Muscle of leg (tissue), 3 donors: ENCODE measurements at regions not wholly inside any gene's neighbourhood (a gene's known extent, or its start where the extent isn't known, plus 50 kb on each side); places are given as distances from the start of the nearest gene placed in this dataset.
"Not testable (repeated sequence)": the region's sequence is repeated elsewhere in the genome, so short reads cannot be mapped to it uniquely, and the experiment has no call there.

Experiments
- DNase-seq: peaks from one replicate; pipeline ENCODE4 v3.0.0; 2013
- H3K27ac ChIP-seq: one replicate; pipeline ENCODE4 v1.5.1; 2013; ENCODE audit warnings: mild to moderate bottlenecking, low read length, control low read depth
- H3K27me3 ChIP-seq: one replicate; pipeline ENCODE4 v1.6.1; 2013; ENCODE audit warnings: low read length; ENCODE audit not compliant: control insufficient read depth, insufficient read depth
- H3K36me3 ChIP-seq: one replicate; pipeline ENCODE4 v1.6.1; 2013; ENCODE audit warnings: low read length; ENCODE audit not compliant: control insufficient read depth, insufficient read depth
- H3K4me1 ChIP-seq: one replicate; pipeline ENCODE4 v1.6.1; 2013; ENCODE audit warnings: low read length; ENCODE audit not compliant: control insufficient read depth, insufficient read depth
- H3K4me3 ChIP-seq: one replicate; pipeline ENCODE4 v1.5.1; 2013; ENCODE audit warnings: low read length, control low read depth
- H3K9me3 ChIP-seq: replicated peaks from 2 replicates; pipeline ENCODE4 v1.6.1; 2013; ENCODE audit warnings: low read depth, low read length; ENCODE audit not compliant: control insufficient read depth
- WGBS: methylation state at CpG from one replicate; pipeline ENCODE4 v1.1.5; 2013; ENCODE audit warnings: missing lambda C conversion rate; ENCODE audit not compliant: insufficient coverage; 5-methylcytosine and 5-hydroxymethylcytosine counted together

DNA sequence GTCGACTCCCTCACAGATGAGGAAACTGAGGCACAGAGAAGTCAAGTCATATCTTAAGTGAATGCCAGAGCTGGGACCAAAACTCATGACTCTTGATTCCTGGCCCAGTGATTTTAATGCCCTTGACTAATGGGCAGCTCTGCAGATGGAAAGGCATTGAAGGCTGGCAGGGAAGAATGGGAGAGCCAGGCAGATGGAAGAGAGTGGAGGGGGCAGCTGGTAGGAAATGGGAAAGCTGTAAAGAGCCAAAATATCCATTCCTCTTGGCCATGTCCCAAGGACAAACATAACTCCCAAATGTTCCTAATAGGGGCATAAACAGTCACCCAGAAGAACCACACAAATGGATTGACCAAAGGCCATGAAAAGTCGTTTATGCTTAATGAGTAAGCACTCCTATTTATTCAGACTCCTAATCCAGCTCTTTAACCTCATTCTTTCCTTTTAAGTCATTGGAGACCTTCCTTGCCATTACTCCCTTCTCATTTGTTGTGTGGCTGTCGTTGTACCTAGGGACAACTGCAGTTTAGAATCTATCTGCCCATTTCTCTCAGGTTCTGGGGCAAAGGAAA is 330.5 kb upstream of the ROPN1 start:
- 92% methylated on average over 2 of the region's 3 CpGs for WGBS
- H3K9me3 ChIP-seq, result no peaks in the 10 kb centered on the region
- no peak overlapping the region for H3K4me3 ChIP-seq
- no peaks in the 10 kb centered on the region for H3K27me3 ChIP-seq
- H3K4me1 ChIP-seq, result no peaks in the 10 kb centered on the region
- no peaks in the 10 kb centered on the region for H3K36me3 ChIP-seq
- DNase-seq, result no peak
- no peak overlapping the region for H3K27ac ChIP-seq

DNA sequence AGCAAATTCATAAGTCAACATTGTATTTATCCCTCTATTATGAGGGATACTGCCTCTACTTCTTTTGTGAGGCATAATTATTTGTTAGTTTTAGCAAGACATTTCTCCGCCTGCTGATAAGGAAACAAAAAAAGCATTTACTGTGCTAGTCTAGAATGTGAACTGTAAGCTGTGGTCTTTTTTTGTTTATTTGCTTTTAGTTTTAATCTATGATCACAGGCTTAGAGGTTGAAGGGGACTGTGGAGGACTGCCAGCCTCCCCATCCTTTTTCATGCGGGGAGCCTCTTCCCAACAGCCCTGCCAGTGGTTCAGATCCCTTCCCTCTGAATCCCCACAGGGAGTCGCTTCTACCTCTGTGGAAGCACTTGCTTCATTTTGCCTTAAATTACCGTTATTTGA is 331.0 kb upstream of the ROPN1 start:
- DNase-seq, result no peak
- WGBS, result 80% methylated on average over 2 of the region's 4 CpGs
- H3K4me1 ChIP-seq, result no peaks in the 10 kb centered on the region
- no peaks in the 10 kb centered on the region for H3K36me3 ChIP-seq
- no peak overlapping the region for H3K4me3 ChIP-seq
- H3K27me3 ChIP-seq, result no peaks in the 10 kb centered on the region
- no peaks in the 10 kb centered on the region for H3K9me3 ChIP-seq
- H3K27ac ChIP-seq, result no peak overlapping the region

DNA sequence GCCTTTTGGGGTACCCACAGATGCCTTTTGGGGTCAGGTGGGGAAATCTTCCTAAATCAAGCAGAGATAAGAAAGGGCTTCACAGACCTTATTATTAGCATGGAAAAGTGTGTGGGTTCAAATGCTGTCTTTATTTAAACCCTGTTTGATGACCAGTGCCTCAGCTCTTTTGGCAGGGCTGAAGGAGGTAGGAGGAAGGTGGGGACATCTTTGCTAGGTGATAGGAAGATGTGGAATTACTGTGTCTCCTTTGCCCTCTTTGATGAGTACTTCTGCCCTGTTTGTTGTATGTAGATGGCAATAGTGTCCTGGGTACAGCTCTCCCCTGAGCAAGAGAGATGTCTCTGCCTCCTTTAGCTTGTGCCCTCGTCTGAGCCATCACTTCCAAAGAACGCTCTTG is 333.3 kb upstream of the ROPN1 start:
- DNase-seq, result no peak
- 100% methylated on average over 1 of the region's 2 CpGs for WGBS

DNA sequence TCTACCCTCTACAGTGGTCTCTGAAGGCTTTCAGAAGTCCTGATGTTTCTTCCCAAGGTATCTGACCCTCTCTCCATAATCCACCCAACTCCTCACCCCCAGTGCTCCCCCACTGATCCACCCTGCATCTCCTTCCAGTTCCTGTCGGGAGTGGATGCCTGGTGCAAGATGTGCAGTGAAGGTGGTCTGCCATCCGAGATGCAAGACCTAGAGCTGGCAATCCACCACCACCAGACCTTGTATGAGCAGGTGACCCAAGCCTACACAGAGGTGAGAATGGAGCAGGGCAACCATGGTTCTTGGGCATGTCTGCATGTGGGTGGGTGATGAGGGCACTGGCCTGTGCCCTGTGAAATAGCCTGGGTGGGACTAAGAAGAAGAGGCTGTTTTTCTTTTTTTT is 337.8 kb upstream of the ROPN1 start:
- no CpG with 5 or more reads among the region's 2 CpGs for WGBS
- H3K36me3 ChIP-seq, result no peaks in the 10 kb centered on the region
- DNase-seq, result no peak
- no peaks in the 10 kb centered on the region for H3K27me3 ChIP-seq
- H3K4me1 ChIP-seq, result no peaks in the 10 kb centered on the region
- no peak overlapping the region for H3K27ac ChIP-seq
- no peaks in the 10 kb centered on the region for H3K9me3 ChIP-seq
- H3K4me3 ChIP-seq, result no peak overlapping the region

More for the DNA sequence above, 333.3 kb upstream of the ROPN1 start:
- Histone ChIP-seq H3K4me3 (no peak overlapping the region), H3K36me3 (no peaks in the 10 kb centered on the region), H3K27me3 (no peaks in the 10 kb centered on the region), H3K9me3 (no peaks in the 10 kb centered on the region), H3K4me1 (no peaks in the 10 kb centered on the region), H3K27ac (no peak overlapping the region)

DNA sequence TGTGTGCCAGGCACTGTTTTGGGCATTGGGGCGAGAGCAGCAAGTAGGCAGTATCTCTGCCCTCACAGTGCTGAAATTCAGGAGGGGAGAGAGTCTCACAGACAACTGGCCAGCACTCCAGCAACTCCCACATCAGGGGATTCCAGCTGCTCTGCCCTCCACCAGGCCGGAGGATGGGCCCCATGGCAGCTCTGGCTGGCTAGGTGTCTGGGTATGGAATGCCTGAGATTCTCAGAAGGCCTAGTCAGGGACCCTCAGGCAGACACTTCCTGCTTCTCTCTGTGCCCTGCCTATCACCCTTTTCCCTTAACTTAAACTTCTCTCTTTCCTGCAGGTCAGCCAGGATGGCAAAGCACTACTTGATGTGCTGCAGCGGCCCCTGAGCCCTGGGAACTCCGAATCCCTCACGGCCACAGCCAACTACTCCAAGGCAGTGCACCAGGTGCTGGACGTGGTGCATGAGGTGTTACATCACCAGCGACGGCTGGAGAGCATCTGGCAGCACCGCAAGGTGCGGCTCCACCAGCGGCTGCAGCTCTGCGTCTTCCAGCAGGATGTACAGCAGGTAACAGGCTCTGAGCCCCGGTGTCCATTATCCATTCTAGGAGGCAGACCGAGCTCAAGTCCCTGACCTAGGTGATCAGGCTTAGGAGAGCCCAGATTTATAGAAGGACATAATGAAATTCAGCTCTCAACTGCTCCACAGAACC is 342.2 kb upstream of the ROPN1 start:
- DNase-seq, result no peak
- no peaks in the 10 kb centered on the region for H3K36me3 ChIP-seq
- 84% methylated on average over 11 of the region's 14 CpGs for WGBS
- H3K27me3 ChIP-seq, result no peaks in the 10 kb centered on the region
- no peak overlapping the region for H3K27ac ChIP-seq
- H3K4me1 ChIP-seq, result no peaks in the 10 kb centered on the region
- no peaks in the 10 kb centered on the region for H3K9me3 ChIP-seq
- H3K4me3 ChIP-seq, result no peak overlapping the region

DNA sequence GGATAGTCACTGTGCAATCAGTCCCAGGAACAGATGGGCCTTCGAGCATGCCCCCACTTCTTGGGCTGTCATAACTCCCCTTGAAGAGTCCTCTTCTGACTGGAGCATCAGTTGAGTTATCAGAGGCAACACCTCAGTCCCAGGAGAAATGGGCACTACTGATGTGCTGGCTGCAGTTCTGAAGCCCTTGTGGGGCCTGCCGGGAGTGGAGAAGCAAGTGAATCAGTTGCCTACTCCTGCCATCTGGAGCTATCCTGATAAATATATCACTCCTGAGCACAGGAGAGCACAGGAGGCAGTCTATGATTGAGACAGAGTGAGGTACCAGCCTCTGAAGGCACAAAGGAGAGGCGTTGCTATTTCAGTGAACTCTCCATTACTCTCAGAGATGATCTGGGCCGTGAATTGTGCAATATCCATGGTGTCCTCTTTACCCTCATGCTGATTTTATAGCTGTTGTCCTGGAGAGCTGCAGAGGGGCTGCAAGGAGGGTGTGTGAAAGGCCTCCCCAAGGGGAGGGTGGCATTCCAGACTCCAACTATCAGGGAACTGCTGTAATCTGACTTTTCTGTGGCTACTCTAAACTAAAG is 344.2 kb upstream of the ROPN1 start:
- 50% methylated on average over 1 of the region's 4 CpGs for WGBS
- H3K9me3 ChIP-seq, result no peaks in the 10 kb centered on the region
- H3K4me3 ChIP-seq, result no peak overlapping the region
- no peaks in the 10 kb centered on the region for H3K4me1 ChIP-seq
- H3K36me3 ChIP-seq, result no peaks in the 10 kb centered on the region
- DNase-seq, result no peak
- no peaks in the 10 kb centered on the region for H3K27me3 ChIP-seq
- H3K27ac ChIP-seq, result no peak overlapping the region

DNA sequence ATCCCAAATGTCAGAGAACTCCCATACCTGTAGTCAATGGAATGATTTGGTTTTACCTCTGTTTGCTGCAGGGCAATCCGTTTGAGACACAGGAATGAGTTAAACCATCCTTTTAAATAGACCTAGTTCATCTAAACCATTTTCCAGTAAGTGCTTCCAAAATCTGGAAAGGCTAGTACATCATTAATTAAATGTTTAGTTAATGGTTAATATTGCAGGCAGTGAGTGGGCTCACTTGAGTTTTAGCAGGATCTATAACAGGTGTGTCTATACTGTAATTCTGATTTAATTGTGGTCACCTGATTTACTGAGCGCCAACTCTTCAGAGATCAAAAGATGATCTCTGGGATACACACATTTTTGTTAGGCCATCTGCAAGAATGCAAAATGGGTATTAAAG is 353.9 kb upstream of the ROPN1 start:
- Histone ChIP-seq H3K27me3 (no peaks in the 10 kb centered on the region), H3K4me3 (no peak overlapping the region), H3K36me3 (no peaks in the 10 kb centered on the region), H3K4me1 (no peaks in the 10 kb centered on the region), H3K27ac (no peak overlapping the region), H3K9me3 (no peaks in the 10 kb centered on the region)
- no peak for DNase-seq
- WGBS, result no CpG with 5 or more reads among the region's 2 CpGs

DNA sequence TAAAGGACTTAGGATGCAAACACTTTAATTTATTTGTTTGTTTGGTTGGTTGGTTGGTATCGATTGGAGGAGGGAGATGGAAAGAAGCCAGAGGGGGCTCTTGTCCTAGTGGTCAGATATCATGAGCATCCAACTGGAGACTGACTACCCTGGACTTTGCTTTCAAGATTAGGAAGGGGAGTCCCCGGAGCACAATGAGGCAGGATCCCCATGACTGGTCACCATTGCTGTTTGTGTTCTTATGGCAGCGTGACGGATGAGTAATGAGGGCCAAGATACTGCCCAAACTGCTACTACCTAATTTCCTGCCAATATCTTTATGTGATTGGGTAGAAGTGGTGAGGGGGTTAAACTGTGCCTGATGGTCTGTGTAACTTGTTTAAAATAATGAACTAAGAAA is 354.6 kb upstream of the ROPN1 start:
- Histone ChIP-seq H3K4me1 (no peaks in the 10 kb centered on the region), H3K4me3 (no peak overlapping the region), H3K36me3 (no peaks in the 10 kb centered on the region), H3K27me3 (no peaks in the 10 kb centered on the region), H3K27ac (no peak overlapping the region), H3K9me3 (no peaks in the 10 kb centered on the region)
- no CpG with 5 or more reads among the region's 4 CpGs for WGBS
- no peak for DNase-seq

DNA sequence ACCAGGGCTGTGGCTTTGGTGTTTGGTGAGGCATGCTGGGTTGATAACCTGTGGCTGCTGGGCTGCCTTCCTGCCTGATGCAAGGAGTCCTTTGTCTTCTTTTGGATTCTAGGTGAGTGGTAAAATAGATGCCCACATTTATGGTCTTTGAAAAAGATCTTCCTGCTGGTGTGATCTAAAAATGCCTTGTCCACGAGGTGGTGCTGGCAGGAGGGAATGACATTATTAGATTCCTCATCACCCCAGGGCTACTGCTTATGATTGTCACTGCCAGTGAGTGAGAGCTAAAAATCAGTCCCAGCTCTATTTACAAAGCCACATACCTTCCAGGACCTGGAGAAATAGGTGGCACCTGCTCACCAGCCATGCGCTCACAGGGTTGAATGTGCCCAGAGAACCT is 355.5 kb upstream of the ROPN1 start:
- H3K27me3 ChIP-seq, result no peaks in the 10 kb centered on the region
- H3K9me3 ChIP-seq, result no peaks in the 10 kb centered on the region
- no peaks in the 10 kb centered on the region for H3K36me3 ChIP-seq
- no peak overlapping the region for H3K27ac ChIP-seq
- 60% methylated on average over 1 of the region's 2 CpGs for WGBS
- no peak for DNase-seq
- no peaks in the 10 kb centered on the region for H3K4me1 ChIP-seq
- H3K4me3 ChIP-seq, result no peak overlapping the region

DNA sequence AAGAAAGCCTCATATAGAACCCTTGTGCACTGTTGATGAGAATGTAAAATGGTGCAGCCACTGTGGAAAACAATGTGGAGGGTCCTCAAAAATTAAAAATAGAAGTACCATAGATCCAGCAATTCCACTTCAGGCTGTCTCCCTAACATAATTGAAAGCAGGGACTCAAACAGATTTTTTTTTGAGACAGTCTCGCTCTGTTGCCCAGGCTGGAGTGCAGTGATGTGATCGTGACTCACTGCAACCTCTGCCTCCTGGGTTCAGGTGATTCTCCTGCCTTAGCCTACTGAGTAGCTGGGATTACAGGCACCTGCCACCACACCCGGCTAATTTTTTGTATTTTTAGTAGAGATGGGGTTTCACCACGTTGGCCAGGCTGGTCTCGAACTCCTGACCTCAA is 356.6 kb upstream of the ROPN1 start:
- H3K27me3 ChIP-seq, H3K36me3 ChIP-seq, H3K4me1 ChIP-seq, DNase-seq, H3K27ac ChIP-seq, H3K9me3 ChIP-seq, H3K4me3 ChIP-seq: not testable (repeated sequence)
- WGBS, result 100% methylated on average over 2 of the region's 5 CpGs
